Astrocyte of the spinal cord (primary cell): ENCODE measurements at regions not wholly inside any gene's neighbourhood (a gene's known extent, or its start where the extent isn't known, plus 50 kb on each side); places are given as distances from the start of the nearest gene placed in this dataset.

ENCODE experiments used
- DNase-seq: peaks from one replicate; pipeline ENCODE4 v3.0.0; 2011; ENCODE audit warnings: low read depth, low spot score
- H3K4me3 ChIP-seq: 2 replicates; pipeline ENCODE4 v1.5.1; 2011; ENCODE audit warnings: low read depth, mild to moderate bottlenecking, low read length, moderate library complexity
- in situ Hi-C: cut with HindIII; loops from 2 replicates; pipeline ENCODE4 v1.10.0; 2017; ENCODE audit warnings: low sequenced_read_pairs
- TF ChIP-seq, protein P1 (sequence below): IDR thresholded peaks from 2 replicates; pipeline ENCODE4 v1.5.1; 2012; ENCODE audit warnings: low read depth, mild to moderate bottlenecking, low read length, inconsistent platforms

DNA sequence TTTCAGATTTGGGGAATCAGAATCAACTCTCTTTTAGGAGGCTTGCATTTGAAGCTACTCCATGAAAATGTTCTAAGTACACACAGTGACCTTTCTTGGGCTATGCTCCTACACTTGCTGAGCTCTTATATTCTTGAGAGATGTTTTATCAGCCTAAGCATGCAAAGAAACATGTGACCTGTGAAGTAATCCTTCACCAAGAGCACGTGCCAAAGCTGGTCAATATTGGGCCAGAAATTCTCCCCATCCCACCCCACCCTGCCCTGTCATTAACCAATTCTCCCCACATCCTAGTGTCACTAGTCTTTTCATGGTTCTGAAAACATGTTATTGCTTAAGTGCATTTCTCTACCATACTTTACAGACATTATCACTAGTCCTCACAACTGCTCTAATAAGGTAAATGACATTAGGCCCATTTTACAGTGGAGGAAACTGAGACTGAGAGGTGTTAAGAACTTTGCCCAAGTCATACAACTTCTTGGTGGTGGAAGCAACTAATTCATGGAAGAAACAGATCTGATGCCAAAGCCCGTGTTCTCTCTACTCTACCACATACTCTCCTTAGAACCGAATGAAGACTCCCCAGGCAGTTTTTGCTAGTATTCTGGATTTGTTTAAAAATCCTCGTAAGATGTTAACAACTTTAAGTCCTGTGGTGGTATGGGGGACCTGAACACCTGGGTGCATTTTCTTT is 200.6 kb downstream of the PTEN start:
- no peak overlapping the region for H3K4me3 ChIP-seq
- in situ Hi-C loops: no loop called here
- no peak for DNase-seq
- TF ChIP-seq, protein P1, sequence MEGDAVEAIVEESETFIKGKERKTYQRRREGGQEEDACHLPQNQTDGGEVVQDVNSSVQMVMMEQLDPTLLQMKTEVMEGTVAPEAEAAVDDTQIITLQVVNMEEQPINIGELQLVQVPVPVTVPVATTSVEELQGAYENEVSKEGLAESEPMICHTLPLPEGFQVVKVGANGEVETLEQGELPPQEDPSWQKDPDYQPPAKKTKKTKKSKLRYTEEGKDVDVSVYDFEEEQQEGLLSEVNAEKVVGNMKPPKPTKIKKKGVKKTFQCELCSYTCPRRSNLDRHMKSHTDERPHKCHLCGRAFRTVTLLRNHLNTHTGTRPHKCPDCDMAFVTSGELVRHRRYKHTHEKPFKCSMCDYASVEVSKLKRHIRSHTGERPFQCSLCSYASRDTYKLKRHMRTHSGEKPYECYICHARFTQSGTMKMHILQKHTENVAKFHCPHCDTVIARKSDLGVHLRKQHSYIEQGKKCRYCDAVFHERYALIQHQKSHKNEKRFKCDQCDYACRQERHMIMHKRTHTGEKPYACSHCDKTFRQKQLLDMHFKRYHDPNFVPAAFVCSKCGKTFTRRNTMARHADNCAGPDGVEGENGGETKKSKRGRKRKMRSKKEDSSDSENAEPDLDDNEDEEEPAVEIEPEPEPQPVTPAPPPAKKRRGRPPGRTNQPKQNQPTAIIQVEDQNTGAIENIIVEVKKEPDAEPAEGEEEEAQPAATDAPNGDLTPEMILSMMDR: no peak

DNA sequence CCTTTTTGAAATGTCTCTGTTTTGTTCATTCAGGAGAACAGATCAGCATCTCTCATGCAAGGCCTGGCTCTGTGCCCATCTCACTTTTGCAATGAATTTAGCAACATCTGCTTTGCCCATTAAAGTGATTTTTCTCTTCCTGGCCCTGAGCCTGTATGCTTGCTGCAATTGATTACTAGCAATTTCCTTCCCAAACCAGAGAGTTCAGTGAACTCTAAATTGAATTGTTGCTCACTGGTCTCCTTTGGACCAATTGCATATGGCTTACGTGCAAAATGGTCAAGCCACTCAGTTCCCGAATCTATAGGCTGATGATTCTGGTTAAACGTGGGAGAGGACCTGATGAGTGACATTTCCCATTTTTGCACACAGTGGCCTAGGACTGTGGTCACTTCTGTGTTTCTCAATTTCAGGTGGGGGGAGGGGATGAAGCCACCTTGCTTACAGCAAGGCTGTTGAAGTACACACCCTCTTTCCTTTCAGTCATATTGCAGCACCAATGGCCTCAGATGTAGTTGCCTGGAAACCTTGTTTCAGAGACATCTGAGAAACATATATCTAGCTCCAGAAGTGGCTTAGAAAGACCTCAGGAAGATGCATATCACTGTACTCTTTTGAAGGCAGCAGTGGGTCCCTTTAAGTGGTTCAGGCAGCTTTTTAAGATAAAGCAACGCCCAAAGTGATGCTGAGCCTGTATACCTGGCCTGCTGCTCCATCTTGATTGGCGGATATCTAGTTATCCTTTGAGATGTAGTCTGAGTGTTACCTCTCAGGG is 201.4 kb downstream of the PTEN start:
- TF ChIP-seq, protein P1: no peak
- no peak for DNase-seq
- in situ Hi-C loops: no loop called here
- H3K4me3 ChIP-seq: no peak overlapping the region

DNA sequence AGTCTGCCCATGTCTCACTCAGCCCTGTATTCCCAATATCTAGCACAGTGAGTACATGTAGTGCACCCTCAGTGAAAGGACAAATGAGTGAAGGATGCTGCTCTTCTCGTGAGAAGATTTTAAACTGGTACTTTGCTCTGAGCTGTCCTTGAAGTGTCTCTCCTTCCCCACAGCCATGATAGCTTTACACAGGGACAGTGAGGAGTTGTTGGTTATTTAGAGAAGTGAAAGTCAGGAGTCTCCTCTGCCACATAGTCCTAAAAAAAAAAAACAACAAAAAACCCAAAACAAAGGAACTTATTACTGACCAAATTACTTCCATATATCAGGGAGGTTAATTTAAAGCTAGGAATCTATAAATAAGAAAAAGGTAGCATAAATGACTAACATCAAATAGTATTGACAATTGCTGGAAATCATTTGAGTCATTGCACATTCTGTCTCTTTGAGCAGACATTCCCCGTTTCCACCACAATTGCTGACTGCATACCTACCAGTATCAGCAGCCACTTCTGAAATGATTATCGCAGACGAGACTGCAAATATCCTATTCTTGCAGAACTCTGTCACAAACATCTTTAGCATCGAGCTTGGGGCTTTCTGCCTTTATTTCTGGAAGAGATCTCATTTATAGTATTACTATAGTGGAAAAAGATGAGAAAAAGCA is 202.1 kb downstream of the PTEN start:
- TF ChIP-seq, protein P1: no peak
- H3K4me3 ChIP-seq: no peak overlapping the region
- in situ Hi-C loops: no loop called here
- DNase-seq: no peak

- TF ChIP-seq, protein P1: no peak
- in situ Hi-C loops: no loop called here
- no peak overlapping the region for H3K4me3 ChIP-seq
- no peak for DNase-seq
These were observed 202.9 kb downstream of the PTEN start for GRCh38 chr10:88066319-88066718.

- DNase-seq: no peak
- TF ChIP-seq, protein P1: no peak
- in situ Hi-C loops: no loop called here
- H3K4me3 ChIP-seq: no peak overlapping the region
These were observed 203.5 kb downstream of the PTEN start for GRCh38 chr10:88066876-88067275.

DNA sequence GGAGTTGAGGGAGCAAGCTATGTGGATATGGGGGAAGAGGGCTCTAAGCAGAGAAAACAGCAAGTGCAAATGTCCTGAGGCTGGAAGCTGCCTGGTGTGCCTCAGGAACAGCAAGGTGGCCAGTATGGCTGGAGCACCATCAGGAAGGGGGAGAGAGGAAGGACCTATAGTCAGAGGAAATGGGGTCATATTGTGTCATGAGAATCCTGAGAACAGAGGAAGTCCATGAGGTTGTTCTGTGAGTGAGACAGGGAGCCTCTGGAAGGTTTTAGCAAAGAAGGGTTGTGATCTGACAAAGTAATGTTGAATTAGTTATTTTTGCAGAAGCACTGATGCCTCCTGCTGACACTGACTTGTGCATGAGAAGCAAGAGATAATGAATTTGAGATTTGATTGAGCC is 204.3 kb downstream of the PTEN start:
- DNase-seq: no peak
- no peak overlapping the region for H3K4me3 ChIP-seq
- TF ChIP-seq, protein P1: no peak
- in situ Hi-C loops: no loop called here
